ENCODE measurements at regions not wholly inside any gene's neighbourhood (a gene's known extent, or its start where the extent isn't known, plus 50 kb on each side); places are given as distances from the start of the nearest gene placed in this dataset.

DNA sequence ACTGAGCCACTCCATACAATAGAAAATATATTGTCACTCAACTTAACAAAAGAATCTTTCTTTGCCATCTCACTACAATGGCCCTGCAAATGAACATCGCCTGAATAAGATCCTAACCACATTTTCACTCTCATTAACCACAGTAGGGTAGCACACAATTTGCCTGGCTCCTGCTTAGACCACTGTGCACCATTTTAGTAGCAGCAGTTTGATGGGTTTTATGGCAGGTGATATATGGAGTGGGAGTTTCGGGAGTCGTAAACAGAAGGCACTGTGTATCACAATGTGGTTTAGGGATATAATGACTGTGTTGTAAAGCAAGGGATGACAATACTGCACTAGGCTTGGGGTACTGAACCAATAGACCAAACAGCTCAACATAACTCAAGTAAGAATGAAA is 617.4 kb downstream of the BCL11A start:
- TF ChIP-seq CTBP1 (IDR thresholded peaks at IDR 0.05; ENCODE audit: borderline replicate concordance) (no peak), FOXM1 (IDR thresholded peaks at IDR 0.05; ENCODE audit: borderline replicate concordance) (no peak)

Measured in HEK293T (cell line).